Activated CD4-positive, alpha-beta T cell treated with anti-CD3 and anti-CD28 coated beads, Interleukin-2, amount 50 U/mL, for 1 hour (primary cell): ENCODE measurements at regions not wholly inside any gene's neighbourhood (a gene's known extent, or its start where the extent isn't known, plus 50 kb on each side); places are given as distances from the start of the nearest gene placed in this dataset.

Source experiments
- DNase-seq: peaks from one replicate; pipeline ENCODE4 v3.0.0-alpha.2; 2020

- DNase-seq = no peak
Measured at GRCh38 chr14:54094765-54095164, 138.1 kb upstream of the BMP4 start.

DNA sequence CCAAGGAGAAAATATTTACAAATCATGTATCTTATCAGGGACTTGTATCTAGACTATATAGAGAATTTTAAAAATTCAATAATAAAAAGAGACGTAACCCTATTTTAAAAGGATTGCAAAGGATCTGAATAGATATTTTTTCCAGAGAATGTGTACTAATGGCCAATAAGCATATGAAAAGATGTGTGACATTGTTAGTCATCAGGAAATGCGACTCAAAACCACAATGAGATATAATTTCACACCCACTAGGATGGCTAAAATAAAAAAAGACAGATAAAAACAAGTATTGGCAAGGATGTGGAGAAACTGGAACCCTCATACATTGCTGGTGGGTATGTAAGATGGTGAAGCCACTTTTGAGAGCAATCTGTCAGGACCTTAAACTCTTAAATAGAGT is 141.9 kb upstream of the BMP4 start:
- DNase-seq = no peak

GRCh38 chr14:54102051-54102456 is 145.4 kb upstream of the BMP4 start:
- DNase-seq = no peak

DNA sequence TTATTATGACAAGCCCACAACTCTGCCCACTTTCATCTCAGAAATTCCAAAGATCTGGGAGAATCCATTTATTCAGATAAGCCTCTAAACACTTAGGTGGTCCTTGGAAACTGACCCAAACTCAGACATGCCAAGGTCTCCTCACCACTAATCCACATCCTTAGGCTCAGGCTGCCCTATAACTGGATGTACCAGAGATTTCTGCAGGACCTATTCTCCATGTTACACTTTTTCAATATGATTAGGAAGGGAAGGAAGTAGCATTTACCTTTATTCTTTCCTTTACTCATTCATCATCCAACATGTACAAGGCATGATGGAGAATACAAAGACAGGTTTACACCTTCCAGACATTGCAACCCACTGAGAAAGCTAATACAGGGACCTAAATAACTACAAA is 145.9 kb upstream of the BMP4 start:
- no peak for DNase-seq

DNA sequence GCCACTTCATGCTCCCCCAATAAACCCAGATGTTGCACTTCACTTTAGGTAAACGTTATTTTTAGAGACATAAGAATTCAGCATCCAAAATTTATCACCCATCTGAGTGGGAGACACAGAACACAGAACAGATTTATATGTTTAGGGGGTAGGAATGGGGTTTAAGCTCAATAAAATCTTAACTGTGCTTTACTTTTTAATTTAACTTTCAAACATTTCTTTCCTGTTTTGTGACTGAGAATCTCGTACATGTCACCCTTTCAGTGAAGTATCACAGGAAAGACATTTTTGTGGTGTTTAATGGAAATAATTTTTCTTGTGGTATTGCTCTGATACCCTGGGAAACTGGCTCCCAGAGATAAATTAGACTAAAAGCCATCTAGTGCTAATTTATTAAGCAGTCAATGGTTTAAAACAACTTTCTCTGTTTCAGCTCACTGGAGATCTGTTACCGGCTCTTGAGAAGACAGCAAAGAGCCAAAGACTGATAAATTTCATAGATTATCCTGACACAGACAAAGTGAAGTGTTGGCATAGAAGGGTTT is 148.0 kb upstream of the BMP4 start:
- no peak for DNase-seq

DNA sequence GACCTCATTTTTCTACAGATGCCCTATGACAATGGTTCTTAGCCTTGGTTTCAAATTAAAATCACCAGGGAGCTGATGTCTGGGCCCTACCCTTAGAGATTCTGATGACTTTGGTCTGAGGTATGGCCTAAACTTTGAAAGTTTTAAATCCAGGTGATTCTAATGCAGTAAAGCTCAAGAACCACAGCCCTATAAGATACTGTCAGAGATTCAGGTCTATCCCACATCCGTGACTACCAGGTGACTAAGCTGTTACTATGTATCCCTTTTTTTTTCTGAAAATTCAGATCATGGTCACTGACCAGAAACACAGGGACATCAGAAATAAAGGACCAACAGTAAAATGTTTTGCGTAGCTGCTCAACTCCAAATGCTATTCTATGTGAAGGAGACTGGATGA is 148.8 kb upstream of the BMP4 start:
- DNase-seq = no peak

DNA sequence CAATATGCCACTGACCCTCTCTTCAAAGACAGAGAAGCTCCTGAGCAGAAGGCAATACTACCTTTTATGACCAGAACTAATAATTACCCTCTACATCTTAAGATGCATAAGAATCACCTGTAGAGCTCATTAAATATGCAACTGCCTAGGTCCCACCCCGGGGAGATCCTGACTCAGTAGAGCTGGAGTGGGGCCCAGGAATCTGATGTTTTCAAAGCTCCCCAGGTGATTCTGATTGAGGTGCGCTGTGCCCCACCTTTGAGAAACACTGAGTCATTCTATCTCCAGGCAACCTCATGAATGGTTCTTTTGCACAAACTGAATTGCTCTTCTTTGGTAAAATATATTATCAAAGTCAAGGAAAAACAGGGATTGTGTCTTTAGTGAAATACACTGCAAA is 149.3 kb upstream of the BMP4 start:
- no peak for DNase-seq

GRCh38 chr14:54106661-54107377 is 150.2 kb upstream of the BMP4 start:
- DNase-seq = no peak

DNA sequence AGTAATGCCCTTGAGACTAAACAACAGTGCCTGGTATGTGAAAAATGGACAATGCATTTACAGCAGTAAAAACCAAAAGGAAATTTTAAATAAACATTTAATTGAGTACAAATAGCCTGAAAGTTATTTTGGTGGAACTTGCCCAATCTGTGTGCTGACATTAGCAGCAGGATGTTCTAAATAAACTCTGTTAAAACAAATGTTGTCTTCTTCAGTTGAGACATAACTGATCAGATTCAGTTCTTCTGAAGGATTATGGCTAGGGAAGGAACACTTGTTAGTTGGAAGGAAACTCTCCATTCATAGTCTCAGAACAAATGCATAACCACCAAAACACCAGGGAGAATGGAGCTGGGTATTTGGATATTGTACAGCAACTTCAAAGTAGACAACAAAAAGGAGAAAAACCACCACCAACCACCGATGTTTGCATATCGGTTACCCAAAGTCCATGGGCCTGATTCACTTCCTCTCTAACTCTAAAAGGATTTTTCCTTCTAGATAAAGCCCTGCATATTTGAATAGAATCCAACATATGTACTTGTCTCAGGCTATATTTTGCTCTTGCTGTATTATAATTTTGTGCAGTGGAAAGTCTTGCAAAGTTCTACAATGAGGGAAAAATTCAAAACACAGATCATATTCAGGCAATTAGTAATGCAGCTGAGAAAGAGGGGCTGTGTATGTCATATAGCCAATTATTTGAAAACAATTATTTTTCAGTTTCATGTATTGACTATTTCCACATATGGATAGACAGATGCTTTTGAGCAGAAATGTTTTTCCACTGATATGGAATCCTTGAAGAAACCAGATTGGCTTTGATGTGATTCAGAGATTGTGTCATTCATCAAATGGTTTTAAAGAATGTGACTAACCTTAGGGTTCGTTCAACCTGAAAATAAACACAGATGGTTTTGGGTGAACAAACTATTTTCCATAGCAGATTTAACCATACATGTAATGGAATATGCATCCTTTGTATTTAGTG is 152.2 kb upstream of the BMP4 start:
- no peak for DNase-seq

GRCh38 chr14:54109521-54110120 is 153.0 kb upstream of the BMP4 start:
- DNase-seq = no peak

GRCh38 chr14:54114941-54115340 is 158.3 kb upstream of the BMP4 start:
- no peak for DNase-seq

- DNase-seq = no peak
Measured at GRCh38 chr14:54116198-54116885, 159.7 kb upstream of the BMP4 start.

GRCh38 chr14:54116972-54117371 is 160.3 kb upstream of the BMP4 start:
- no peak for DNase-seq

GRCh38 chr14:54117396-54117795 is 160.8 kb upstream of the BMP4 start:
- DNase-seq = no peak

- DNase-seq = no peak
Measured at GRCh38 chr14:54117924-54118323, 161.3 kb upstream of the BMP4 start.

DNA sequence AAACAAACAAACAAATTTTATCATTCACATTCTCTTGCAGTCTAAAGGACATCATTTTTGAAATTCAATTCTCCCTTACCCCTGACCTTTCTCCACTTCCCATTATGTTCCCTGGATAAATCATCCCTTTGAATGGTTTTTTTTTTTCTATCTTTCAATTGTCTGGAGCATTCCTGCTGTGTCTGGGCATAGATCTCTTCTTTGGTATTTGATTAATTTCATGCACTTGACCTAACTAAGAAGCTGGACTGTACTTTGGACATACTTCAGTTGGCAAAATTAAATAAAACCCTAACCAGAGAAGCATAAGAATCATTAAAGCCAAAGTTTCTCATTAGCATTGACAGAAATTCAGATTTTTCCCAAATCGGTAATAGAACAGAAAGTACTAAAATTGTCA is 163.6 kb upstream of the BMP4 start:
- DNase-seq = no peak

DNA sequence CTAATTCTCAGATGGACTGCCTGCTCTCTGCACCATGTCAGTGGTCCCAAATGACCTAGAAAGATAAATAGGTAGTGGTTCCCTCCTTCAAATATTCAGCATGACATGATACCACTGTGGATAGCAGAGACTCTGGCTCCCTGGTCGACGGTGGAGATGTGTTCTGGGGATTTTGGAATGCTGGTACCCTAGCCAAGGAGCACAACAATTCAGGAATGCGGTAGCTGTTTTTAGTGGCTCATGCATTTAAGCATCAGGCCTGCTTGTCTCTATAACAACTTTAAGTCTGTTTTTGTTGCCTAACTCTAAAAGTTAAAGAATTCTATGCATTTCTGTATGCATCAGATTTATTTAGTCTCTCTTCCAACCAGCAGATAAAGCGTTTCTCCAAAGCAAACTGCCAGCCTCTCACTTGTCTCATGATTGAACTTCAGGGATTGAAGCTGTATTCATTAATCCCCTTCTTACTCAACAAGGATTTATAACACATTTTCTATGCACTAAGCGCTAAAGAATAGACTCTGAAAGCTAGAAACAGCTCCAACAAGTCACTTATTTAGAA is 164.9 kb upstream of the BMP4 start:
- no peak for DNase-seq

GRCh38 chr14:54123841-54124240 is 167.2 kb upstream of the BMP4 start:
- DNase-seq = no peak

GRCh38 chr14:54125109-54125508 is 168.5 kb upstream of the BMP4 start:
- no peak for DNase-seq

- no peak for DNase-seq
Measured at GRCh38 chr14:54126947-54127346, 170.3 kb upstream of the BMP4 start.

GRCh38 chr14:54127526-54127925 is 170.9 kb upstream of the BMP4 start:
- no peak for DNase-seq

- no peak for DNase-seq
Measured at GRCh38 chr14:54129850-54130640, 173.4 kb upstream of the BMP4 start.
